ENCODE measurements at regions not wholly inside any gene's neighbourhood (a gene's known extent, or its start where the extent isn't known, plus 50 kb on each side); places are given as distances from the start of the nearest gene placed in this dataset.

DNA sequence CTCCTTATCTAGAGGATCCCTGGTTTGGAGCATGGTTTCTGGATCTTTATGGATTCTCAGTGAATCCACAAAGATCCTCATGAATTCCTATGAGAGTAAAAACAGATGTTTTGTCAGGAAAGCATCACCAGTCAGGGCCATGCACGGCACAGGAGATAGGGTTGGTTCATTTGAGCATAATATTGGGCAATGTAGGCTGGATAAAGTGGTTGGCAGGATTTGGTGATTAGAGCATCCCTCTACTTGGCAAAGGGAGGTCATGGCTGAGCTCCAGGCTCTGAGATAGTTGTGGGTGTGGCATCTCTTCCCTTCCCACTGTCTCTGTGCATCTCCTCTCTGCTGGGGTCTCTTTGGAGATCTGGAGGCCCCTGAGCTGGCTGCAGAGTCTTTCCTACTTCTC lies 149.8 kb downstream of the DACT1 start:
- no peak overlapping the region for H4K91ac ChIP-seq (replicated peaks; ENCODE audit: insufficient read length, low read length)
- no peak overlapping the region for H2AFZ ChIP-seq (ENCODE audit: low read length)
- H3K18ac ChIP-seq (ENCODE audit: extremely low read depth, low read length): no peak overlapping the region
- H3K23ac ChIP-seq (ENCODE audit: insufficient read length): no peak overlapping the region
- no peak overlapping the region for H3K4me3 ChIP-seq (ENCODE audit: extremely low read depth in 1 of 4, insufficient read depth in 2 of 4, low read depth in 3 of 4, low read length in 4 of 4)
- H2BK15ac ChIP-seq (ENCODE audit: low read length): no peak overlapping the region
- DNase-seq (ENCODE audit: low read depth in 1 of 2, low spot score in 2 of 2) (no peak), FAIRE-seq (no peak)
- H2BK12ac ChIP-seq (ENCODE audit: low read depth, low read length): no peak overlapping the region
- no peaks in the 10 kb centered on the region for H3K79me2 ChIP-seq (ENCODE audit: control insufficient read depth in 1 of 2, insufficient read depth in 2 of 2, low read length in 2 of 2)
- H3K4me1 ChIP-seq (replicated peaks in 1 of 4; ENCODE audit: control insufficient read depth in 3 of 4, insufficient read depth in 4 of 4, low read length in 3 of 4): peaks cover 0 to 4% (median 2%) of the 10 kb centered on the region in 4 experiments; a peak in 5 of 7 replicates
- no peak overlapping the region for H2BK5ac ChIP-seq (ENCODE audit: low read depth, low read length)
- peaks cover 0 to 4% (median 0%) of the 10 kb centered on the region in 4 experiments; a peak in 1 of 7 replicates for H3K27me3 ChIP-seq (replicated peaks in 1 of 4; ENCODE audit: control insufficient read depth in 3 of 4, extremely low read depth in 1 of 4, insufficient read depth in 3 of 4, low read length in 3 of 4)
- no peaks in the 10 kb centered on the region for H3K79me1 ChIP-seq (ENCODE audit: low read depth, low read length)
- no peak overlapping the region for H2BK20ac ChIP-seq (ENCODE audit: low read length)
- no peak overlapping the region for H3K14ac ChIP-seq (ENCODE audit: insufficient read length)
- H3K4me2 ChIP-seq (ENCODE audit: insufficient read depth in 1 of 2, low read depth in 2 of 2, low read length in 2 of 2): no peak overlapping the region
- H4K5ac ChIP-seq (ENCODE audit: insufficient read length, low read depth, low read length): no peak overlapping the region
- no peaks in the 10 kb centered on the region for H3K36me3 ChIP-seq (ENCODE audit: control insufficient read depth in 2 of 4, insufficient read depth in 4 of 4, low read length in 3 of 4)
- WGBS, 2 experiments (ENCODE audit: extremely low coverage in 1 of 2, insufficient coverage in 1 of 2, insufficient read length in 1 of 2, insufficient replicate concordance in 2 of 2, low coverage in 1 of 2, low lambda C conversion rate in 2 of 2, missing lambda C conversion rate in 1 of 2): 92% methylated on average over 1 of the region's 1 CpG; no CpG with 5 or more reads in 1 of the 2 experiments
- no peak overlapping the region for H3K4ac ChIP-seq (replicated peaks; ENCODE audit: insufficient read length, low read depth, low read length)
- no peak overlapping the region for H3K27ac ChIP-seq (ENCODE audit: low read depth, low read length)
- H3K23me2 ChIP-seq (ENCODE audit: low read depth, low read length): no peaks in the 10 kb centered on the region; the same call in 1 of the 2 replicates
- no peak overlapping the region for H4K8ac ChIP-seq (ENCODE audit: extremely low read depth, insufficient read depth, low read length)
- no peaks in the 10 kb centered on the region for H4K20me1 ChIP-seq (replicated peaks in 1 of 2; ENCODE audit: control insufficient read depth in 1 of 2, insufficient read depth in 2 of 2, low read length in 2 of 2)
- no peak overlapping the region for H3K9ac ChIP-seq (replicated peaks in 1 of 4; ENCODE audit: extremely low read depth in 1 of 4, low read depth in 3 of 4, low read length in 3 of 4)
- ChIA-PET CTCF (ENCODE audit: partially characterized antibody) (interaction anchor here (1.0 kb wide), 1 partner anchor 8 kb away, joined by 4 read pairs; no protein-coding TSS in a partner anchor), POLR2A (ENCODE audit: partially characterized antibody) (no interaction called here)
- H2BK120ac ChIP-seq (replicated peaks; ENCODE audit: low read depth, low read length): no peak overlapping the region
- no peaks in the 10 kb centered on the region for H3K9me3 ChIP-seq (ENCODE audit: insufficient read depth in 2 of 2, low read depth in 1 of 2, low read length in 1 of 2)
- H2AK5ac ChIP-seq (ENCODE audit: low read depth, low read length): no peak overlapping the region
- H3K56ac ChIP-seq (replicated peaks; ENCODE audit: insufficient read length, low read depth, low read length): no peak overlapping the region
- TF ChIP-seq JUND (IDR thresholded peaks at IDR 0.05; ENCODE audit: low read length) (no peak), TAF1 (IDR thresholded peaks at IDR 0.05; ENCODE audit: low read depth, low read length) (no peak), ASH2L (IDR thresholded peaks at IDR 0.05; ENCODE audit: low read length) (no peak), E2F6 (IDR thresholded peaks at IDR 0.05) (no peak), BCL11A (IDR thresholded peaks at IDR 0.05; ENCODE audit: low read depth in 2 of 2, low read length in 2 of 2) (no peak), BACH1 (IDR thresholded peaks at IDR 0.05; ENCODE audit: low read length) (no peak), EGR1 (IDR thresholded peaks at IDR 0.05; ENCODE audit: borderline replicate concordance, low read depth, low read length) (no peak)
